OCI-LY7 (cell line): ENCODE measurements at regions not wholly inside any gene's neighbourhood (a gene's known extent, or its start where the extent isn't known, plus 50 kb on each side); places are given as distances from the start of the nearest gene placed in this dataset.

Experiments used
- BruUV-seq: library from RNA; stranded (reverse); fragments of 400-500 nt; replicated peaks from 2 replicates; lab custom pipeline; 2021; lab: Mats Ljungman, UMichigan
- CTCF ChIA-PET: fragments of 300-600 bp; sonication (Branson Sonifier 250); formaldehyde crosslinking; loops from one replicate; lab custom pipeline; 2022; ENCODE audit warnings: antibody characterized with exemption; ENCODE audit not compliant: unreplicated experiment; lab: Charles Lee
- POLR2A ChIA-PET: fragments of 300-600 bp; sonication (Branson Sonifier 250); formaldehyde crosslinking; loops from one replicate; lab custom pipeline; 2022; ENCODE audit warnings: antibody characterized with exemption; lab: Charles Lee
- DNase-seq: peaks from one replicate; pipeline ENCODE4 v3.0.0-alpha.2; 2015; ENCODE audit warnings: low spot score
- H2AFZ ChIP-seq: fragments of 200-600 bp; sonication (generic), shearing (Covaris generic); 2 replicates; pipeline ENCODE4 v1.6.1; 2014; ENCODE audit warnings: mild to moderate bottlenecking, antibody characterized with exemption, low read length, moderate library complexity
- H3K27ac ChIP-seq: fragments of 200-600 bp; sonication (generic); 2 replicates; pipeline ENCODE4 v1.5.1; 2014; ENCODE audit warnings: mixed run types, low read depth, mild to moderate bottlenecking, moderate library complexity, low read length, inconsistent platforms; ENCODE audit not compliant: poor library complexity, severe bottlenecking
- H3K36me3 ChIP-seq: fragments of 200-600 bp; sonication (generic); 2 replicates; pipeline ENCODE4 v1.6.1; 2014; ENCODE audit warnings: mild to moderate bottlenecking, antibody characterized with exemption, low read length, moderate library complexity, mixed read lengths; ENCODE audit not compliant: insufficient read depth
- H3K4me1 ChIP-seq: fragments of 200-600 bp; sonication (generic); 2 replicates; pipeline ENCODE4 v1.5.1; 2014; ENCODE audit warnings: mild to moderate bottlenecking, low read length; ENCODE audit not compliant: insufficient read depth, poor library complexity, severe bottlenecking
- H3K4me2 ChIP-seq: fragments of 200-600 bp; sonication (generic); 2 replicates; pipeline ENCODE4 v1.6.1; 2014; ENCODE audit warnings: mild to moderate bottlenecking, low read length
- H3K4me3 ChIP-seq: fragments of 200-600 bp; sonication (generic); 2 replicates; pipeline ENCODE4 v1.5.1; 2014; ENCODE audit warnings: mild to moderate bottlenecking, low read depth, low read length; ENCODE audit not compliant: poor library complexity, severe bottlenecking
- H3K79me2 ChIP-seq: fragments of 200-600 bp; sonication (generic); 2 replicates; pipeline ENCODE4 v1.6.1; 2016; ENCODE audit warnings: low read depth, mild to moderate bottlenecking, low read length, moderate library complexity, mixed read lengths; ENCODE audit not compliant: insufficient read depth
- H3K9me2 ChIP-seq: fragments of 200-600 bp; sonication (generic); 2 replicates; pipeline ENCODE4 v1.6.1; 2016; ENCODE audit warnings: mild to moderate bottlenecking, low read length, mixed read lengths; ENCODE audit not compliant: insufficient read depth
- H3K9me3 ChIP-seq: fragments of 200-600 bp; sonication (generic); 2 replicates; pipeline ENCODE4 v1.6.1; 2014; ENCODE audit warnings: mild to moderate bottlenecking, mixed run types, low read length, mixed read lengths
- H4K20me1 ChIP-seq: fragments of 200-600 bp; sonication (generic); 2 replicates; pipeline ENCODE4 v1.6.1; 2014; ENCODE audit warnings: mild to moderate bottlenecking, antibody characterized with exemption, low read length, moderate library complexity, mixed read lengths; ENCODE audit not compliant: insufficient read depth
- CTCF ChIP-seq: fragments of 200-600 bp; sonication (generic); conservative IDR thresholded peaks from 2 replicates; pipeline ENCODE4 v1.5.1; 2014; ENCODE audit warnings: mild to moderate bottlenecking, antibody characterized with exemption, low read length, moderate library complexity, mixed read lengths
- EZH2phosphoT487 ChIP-seq: fragments of 200-600 bp; sonication (generic); IDR thresholded peaks from 2 replicates; pipeline ENCODE4 v1.6.1; 2018; ENCODE audit warnings: low read depth, borderline replicate concordance, mild to moderate bottlenecking, mixed run types, antibody characterized with exemption, low read length, moderate library complexity, mixed read lengths
- intact Hi-C: fragments of 100-400 bp; cut with micrococcal nuclease; formaldehyde crosslinking; loops from one replicate; pipeline ENCODE4 v1.10.0; 2022; ENCODE audit not compliant: unreplicated experiment

GRCh38 chr18:13983506-13983905 is 68.2 kb upstream of the MC2R start:
- Histone ChIP-seq H3K79me2 (no peaks in the 10 kb centered on the region), H3K36me3 (no peaks in the 10 kb centered on the region), H3K4me2 (no peak overlapping the region), H2AFZ (no peak overlapping the region), H3K4me1 (peaks cover 10% of the 10 kb centered on the region), H3K4me3 (no peak overlapping the region), H3K9me2 (no peaks in the 10 kb centered on the region), H3K27ac (no peak overlapping the region), H3K9me3 (no peaks in the 10 kb centered on the region), H4K20me1 (no peaks in the 10 kb centered on the region)
- ChIA-PET POLR2A (interaction anchor here (0.8 kb wide), 1 partner anchor 565 kb away, joined by 4 read pairs; no protein-coding TSS in a partner anchor), CTCF (no interaction called here)
- intact Hi-C loops: loop anchor here (10.0 kb wide), 1 partner anchor 109 kb away; no protein-coding TSS in a partner anchor
- no TSS peak for BruUV-seq
- no peak for DNase-seq
- TF ChIP-seq EZH2phosphoT487: no peak
- TF ChIP-seq CTCF: no peak

GRCh38 chr18:13982126-13982525 is 66.8 kb upstream of the MC2R start:
- Histone ChIP-seq H3K4me1 (no peaks in the 10 kb centered on the region), H3K9me2 (no peaks in the 10 kb centered on the region), H3K4me3 (no peak overlapping the region), H3K4me2 (no peak overlapping the region), H3K36me3 (no peaks in the 10 kb centered on the region), H2AFZ (no peak overlapping the region), H4K20me1 (no peaks in the 10 kb centered on the region), H3K27ac (no peak overlapping the region), H3K9me3 (no peaks in the 10 kb centered on the region), H3K79me2 (no peaks in the 10 kb centered on the region)
- DNase-seq: no peak
- TF ChIP-seq EZH2phosphoT487: no peak
- TF ChIP-seq CTCF: 0 out of 2 replicates have a peak, but pooled peaks have one; percentile 25
- intact Hi-C loops: loop anchor here (10.0 kb wide), 1 partner anchor 107 kb away; no protein-coding TSS in a partner anchor
- POLR2A ChIA-PET: no interaction called here
- CTCF ChIA-PET: no interaction called here
- BruUV-seq: no TSS peak

GRCh38 chr18:13973061-13973575 is 57.8 kb upstream of the MC2R start:
- POLR2A ChIA-PET: no interaction called here
- CTCF ChIA-PET: no interaction called here
- no peak for DNase-seq
- Histone ChIP-seq H2AFZ (no peak overlapping the region), H3K36me3 (no peaks in the 10 kb centered on the region), H4K20me1 (no peaks in the 10 kb centered on the region), H3K9me3 (no peaks in the 10 kb centered on the region), H3K79me2 (no peaks in the 10 kb centered on the region), H3K27ac (no peak overlapping the region), H3K4me1 (no peaks in the 10 kb centered on the region), H3K9me2 (no peaks in the 10 kb centered on the region), H3K4me3 (no peak overlapping the region), H3K4me2 (no peak overlapping the region)
- intact Hi-C loops: no loop called here
- no TSS peak for BruUV-seq
- TF ChIP-seq EZH2phosphoT487 (no peak), CTCF (no peak)
